Keratinocyte (primary cell): ENCODE measurements at regions not wholly inside any gene's neighbourhood (a gene's known extent, or its start where the extent isn't known, plus 50 kb on each side); places are given as distances from the start of the nearest gene placed in this dataset.
A peak's percentile ranks its signal among the peaks of the same experiment; 100 is the strongest.

ENCODE experiments used
- DNase-seq: peaks from one replicate; pipeline ENCODE4 v3.0.0-alpha.2; 2011; ENCODE audit warnings: low read depth, missing footprints, low spot score
- FAIRE-seq: peaks from 2 replicates; lab custom pipeline; 2011; peaks lifted over from hg19 to GRCh38; lab: Jason Lieb, UNC
- H2AFZ ChIP-seq: 2 replicates; pipeline ENCODE4 v1.6.0; 2012; ENCODE audit warnings: low read length, control low read depth, inconsistent platforms; ENCODE audit not compliant: control insufficient read depth
- H3K27ac ChIP-seq: 2 replicates; pipeline ENCODE4 v1.5.1; 2011; ENCODE audit warnings: low read length; ENCODE audit not compliant: control insufficient read depth, insufficient read depth
- H3K27me3 ChIP-seq: 3 replicates; pipeline ENCODE4 v1.6.0; 2011; ENCODE audit warnings: low read length; ENCODE audit not compliant: control insufficient read depth, insufficient read depth; ENCODE audit errors: extremely low read depth
- H3K36me3 ChIP-seq, 2 experiments: 2 replicates in 1 of 2; 3 replicates in 1 of 2; pipeline ENCODE4 v1.5.1; 2011; ENCODE audit warnings: low read length in 2 of 2, mild to moderate bottlenecking in 1 of 2; ENCODE audit not compliant: control insufficient read depth in 2 of 2, insufficient read depth in 2 of 2; ENCODE audit errors: extremely low read depth in 1 of 2
- H3K4me1 ChIP-seq: 3 replicates; pipeline ENCODE4 v1.5.1; 2011; ENCODE audit warnings: low read length; ENCODE audit not compliant: control insufficient read depth, insufficient read depth; ENCODE audit errors: extremely low read depth
- H3K4me2 ChIP-seq: 3 replicates; pipeline ENCODE4 v1.6.0; 2011; ENCODE audit warnings: low read depth, low read length; ENCODE audit not compliant: control insufficient read depth, insufficient read depth; ENCODE audit errors: extremely low read depth
- H3K4me3 ChIP-seq, 3 experiments: fragments of 200-600 bp in 1 of 3; sonication (generic) in 1 of 3; 2 replicates in 2 of 3; 3 replicates in 1 of 3; pipeline ENCODE4 v1.5.1; 2011 to 2016; ENCODE audit warnings: low read length in 3 of 3, mild to moderate bottlenecking in 3 of 3, control low read depth in 2 of 3, inconsistent platforms in 1 of 3, low read depth in 1 of 3, mixed read lengths in 1 of 3, mixed run types in 1 of 3, moderate library complexity in 1 of 3; ENCODE audit not compliant: control insufficient read depth in 2 of 3, insufficient read depth in 2 of 3; ENCODE audit errors: extremely low read depth in 1 of 3
- H3K79me2 ChIP-seq: 2 replicates; pipeline ENCODE4 v1.6.0; 2012; ENCODE audit warnings: low read length; ENCODE audit not compliant: control insufficient read depth, insufficient read depth
- H3K9ac ChIP-seq: 3 replicates; pipeline ENCODE4 v1.6.0; 2011; ENCODE audit warnings: low read length; ENCODE audit not compliant: control insufficient read depth, insufficient read depth; ENCODE audit errors: extremely low read depth
- H3K9me1 ChIP-seq: 3 replicates; pipeline ENCODE4 v1.6.0; 2011; ENCODE audit warnings: low read length; ENCODE audit not compliant: control insufficient read depth, insufficient read depth; ENCODE audit errors: extremely low read depth
- H3K9me3 ChIP-seq: 2 replicates; pipeline ENCODE4 v1.5.1; 2012; ENCODE audit warnings: low read depth, low read length; ENCODE audit not compliant: control insufficient read depth
- H4K20me1 ChIP-seq: 3 replicates; pipeline ENCODE4 v1.6.0; 2011; ENCODE audit warnings: low read length; ENCODE audit not compliant: control insufficient read depth, insufficient read depth; ENCODE audit errors: extremely low read depth
- CTCF ChIP-seq, 3 experiments: IDR thresholded peaks in 1 of 3; conservative IDR thresholded peaks in 1 of 3; optimal IDR thresholded peaks in 1 of 3; 2 replicates in 2 of 3; 3 replicates in 1 of 3; pipeline versions ENCODE3 to v1.5.1; 2011; ENCODE audit warnings: low read length in 3 of 3, mild to moderate bottlenecking in 3 of 3, moderate library complexity in 2 of 3, control low read depth in 1 of 3, inconsistent platforms in 1 of 3; ENCODE audit not compliant: insufficient read depth in 2 of 3; ENCODE audit errors: extremely low read depth in 1 of 3
- EZH2 ChIP-seq: IDR thresholded peaks from one replicate; pipeline ENCODE4 v1.6.1; 2012; ENCODE audit warnings: inconsistent platforms, mild to moderate bottlenecking, low read length, moderate library complexity
- dilution Hi-C: fragments of 300-500 bp; cut with MboI; formaldehyde crosslinking; loops from one replicate; pipeline ENCODE4 v1.7.0; 2020; ENCODE audit warnings: low sequenced_read_pairs; ENCODE audit not compliant: extremely low pct_ligation_motif_present

DNA sequence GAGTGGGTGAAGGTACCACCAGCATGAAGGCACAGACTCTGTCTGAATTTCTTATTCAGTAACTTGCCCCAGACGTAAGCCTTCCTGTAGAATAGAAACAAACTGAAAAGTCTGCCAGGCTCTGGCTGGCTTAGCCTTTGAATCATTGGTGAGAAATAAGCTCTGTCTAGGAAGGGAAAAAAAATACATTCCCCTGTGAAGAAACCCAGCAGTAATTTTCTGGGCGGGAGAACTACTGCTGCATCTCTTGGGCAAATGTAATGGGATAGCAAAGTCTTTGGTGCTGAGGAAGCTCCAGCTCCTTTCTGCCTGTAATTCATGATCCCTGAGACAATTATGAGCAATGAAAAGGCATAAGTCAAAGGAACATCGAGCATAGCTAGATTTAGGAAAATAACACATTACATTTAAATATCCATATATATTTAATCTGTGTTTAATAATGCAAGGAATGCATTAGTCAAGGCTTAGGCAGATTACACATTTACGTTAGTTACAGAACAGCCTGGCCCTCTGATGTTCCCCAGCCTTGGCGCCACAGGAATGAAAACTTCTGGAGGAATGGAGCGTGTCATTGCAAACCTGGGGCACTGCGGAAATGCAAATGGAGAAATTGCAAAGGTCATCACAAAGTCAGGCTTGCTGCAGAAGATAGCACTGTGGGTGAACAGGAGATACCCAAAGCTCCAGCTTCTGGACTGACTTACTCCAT, 216.3 kb upstream of the CAMK1G start:
- Histone ChIP-seq H3K4me2 (peak overlapping the region; percentile 50), H3K9me3 (no peaks in the 10 kb centered on the region), H3K4me1 (peaks cover 98% of the 10 kb centered on the region), H3K27ac (peak overlapping the region; percentile 82), H3K9me1 (no peaks in the 10 kb centered on the region), H3K36me3 (no peaks in the 10 kb centered on the region), H3K4me3 (no peak overlapping the region), H3K27me3 (no peaks in the 10 kb centered on the region), H2AFZ (no peak overlapping the region), H3K9ac (peak overlapping the region; percentile 10), H4K20me1 (no peaks in the 10 kb centered on the region), H3K79me2 (no peaks in the 10 kb centered on the region)
- DNase-seq (no peak), FAIRE-seq (no peak)
- TF ChIP-seq EZH2 (no peak), CTCF (optimal IDR thresholded peaks at IDR 0.05 in 1 of 3, IDR thresholded peaks at IDR 0.05 in 1 of 3, conservative IDR thresholded peaks at IDR 0.05 in 1 of 3; ENCODE audit: extremely low read depth in 1 of 3, insufficient read depth in 2 of 3, low read length in 3 of 3) (no peak)
- dilution Hi-C loops: no loop called here

DNA sequence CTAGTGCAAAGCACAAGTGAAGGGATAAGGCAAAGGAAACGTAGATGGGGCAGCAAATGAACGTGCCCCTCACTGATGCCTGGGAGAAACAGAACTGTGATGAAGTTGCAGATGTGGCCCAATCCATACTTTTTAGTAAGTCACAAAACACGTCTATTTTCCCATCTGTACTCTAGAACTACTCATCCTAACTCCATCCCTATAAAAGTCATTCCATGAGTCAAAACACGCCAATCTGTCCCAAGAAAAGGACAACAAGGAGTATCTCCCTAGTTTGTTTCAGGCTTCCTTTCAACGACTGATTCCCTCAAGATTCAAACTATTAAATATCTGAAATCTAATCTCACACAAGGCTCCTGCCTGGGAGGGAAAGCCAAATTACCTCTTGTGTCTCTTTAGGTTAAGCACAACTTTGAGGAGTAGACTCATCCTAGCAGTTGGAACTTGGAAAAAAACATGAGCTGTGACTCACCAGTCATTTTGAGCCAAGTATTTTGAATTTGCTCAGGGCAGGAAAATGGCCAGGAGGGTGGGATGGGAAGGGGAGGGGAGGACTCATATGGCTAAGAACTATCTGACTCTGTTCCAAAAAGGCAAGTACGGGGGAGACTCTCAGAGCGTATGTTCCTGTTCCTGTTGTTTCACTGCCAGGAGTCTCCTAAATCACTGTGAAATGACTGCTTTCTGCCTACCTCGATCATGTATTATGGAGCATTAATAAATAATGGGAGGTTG, 214.5 kb upstream of the CAMK1G start:
- no peak overlapping the region for H2AFZ ChIP-seq
- no peaks in the 10 kb centered on the region for H3K9me1 ChIP-seq
- H3K79me2 ChIP-seq: no peaks in the 10 kb centered on the region
- H3K4me2 ChIP-seq: peak overlapping the region; percentile 50
- no peaks in the 10 kb centered on the region for H3K36me3 ChIP-seq
- H3K27ac ChIP-seq: peak overlapping the region; percentile 82
- FAIRE-seq (peak; percentile 99), DNase-seq (no peak)
- no peaks in the 10 kb centered on the region for H3K9me3 ChIP-seq
- H3K27me3 ChIP-seq: no peaks in the 10 kb centered on the region
- H3K9ac ChIP-seq: peak overlapping the region; percentile 55
- no peaks in the 10 kb centered on the region for H4K20me1 ChIP-seq
- peaks cover 87% of the 10 kb centered on the region for H3K4me1 ChIP-seq
- dilution Hi-C loops: no loop called here
- TF ChIP-seq EZH2 (no peak), CTCF (optimal IDR thresholded peaks at IDR 0.05 in 1 of 3, IDR thresholded peaks at IDR 0.05 in 1 of 3, conservative IDR thresholded peaks at IDR 0.05 in 1 of 3; ENCODE audit: extremely low read depth in 1 of 3, insufficient read depth in 2 of 3, low read length in 3 of 3) (no peak)
- peak overlapping the region in 2 of 3 experiments; percentile 2 to 32 for H3K4me3 ChIP-seq
